ENCODE measurements at regions not wholly inside any gene's neighbourhood (a gene's known extent, or its start where the extent isn't known, plus 50 kb on each side); places are given as distances from the start of the nearest gene placed in this dataset.

DNA sequence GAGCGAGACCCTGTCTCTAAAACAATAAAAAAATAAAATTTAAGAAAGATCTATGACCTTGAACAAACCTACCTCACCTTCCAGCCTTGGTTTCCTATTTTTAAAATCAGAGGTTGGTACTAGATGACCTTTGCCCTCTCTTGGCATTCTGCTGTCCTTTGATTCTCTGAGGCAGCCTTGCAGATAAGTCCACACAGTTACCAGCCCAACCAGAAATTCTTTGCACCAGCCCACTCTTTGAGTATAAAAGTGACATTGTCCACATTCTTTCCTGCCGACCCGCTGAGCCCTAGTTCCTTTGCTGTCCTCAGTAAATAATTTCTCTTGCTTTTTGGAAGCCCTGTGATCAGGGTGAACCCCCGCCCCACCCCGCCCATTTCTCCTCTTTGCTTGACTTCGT is 150.4 kb downstream of the PHETA1 start:
- H3K4me3 ChIP-seq: no peak overlapping the region
- no peak overlapping the region for H3K27ac ChIP-seq
- DNase-seq (no peak), ATAC-seq (ENCODE audit: low FRiP score in 2 of 2) (no peak)
- H3K36me3 ChIP-seq: no peaks in the 10 kb centered on the region
- WGBS, 2 donors: 65 to 68% methylated on average over 6 of the region's 6 CpGs
- TF ChIP-seq EP300 (IDR thresholded peaks at IDR 0.05): no peak
- TF ChIP-seq POLR2A (IDR thresholded peaks at IDR 0.05): no peak
- TF ChIP-seq CTCF (IDR thresholded peaks at IDR 0.05): no peak
- no peak for TF ChIP-seq POLR2AphosphoS5 (IDR thresholded peaks at IDR 0.05)
- H3K4me1 ChIP-seq: no peaks in the 10 kb centered on the region
- no peaks in the 10 kb centered on the region for H3K27me3 ChIP-seq
- H3K9me3 ChIP-seq: no peaks in the 10 kb centered on the region

GRCh38 chr12:111216387-111217159 is 152.3 kb downstream of the PHETA1 start:
- Histone ChIP-seq H3K4me3 (no peak overlapping the region), H3K4me1 (no peaks in the 10 kb centered on the region), H3K9me3 (no peaks in the 10 kb centered on the region), H3K27ac (no peak overlapping the region), H3K27me3 (no peaks in the 10 kb centered on the region), H3K36me3 (no peaks in the 10 kb centered on the region)
- 68 to 79% methylated on average over 13 of the region's 13 CpGs for WGBS, 2 donors
- DNase-seq (no peak), ATAC-seq (ENCODE audit: low FRiP score in 2 of 2) (no peak)
- TF ChIP-seq POLR2A (IDR thresholded peaks at IDR 0.05) (no peak), POLR2AphosphoS5 (IDR thresholded peaks at IDR 0.05) (no peak), CTCF (IDR thresholded peaks at IDR 0.05) (no peak), EP300 (IDR thresholded peaks at IDR 0.05) (no peak)

- H3K36me3 ChIP-seq: no peaks in the 10 kb centered on the region
- DNase-seq (peak in 1 of 2 donors; percentile 45), ATAC-seq (ENCODE audit: low FRiP score in 2 of 2) (no peak)
- no peaks in the 10 kb centered on the region for H3K9me3 ChIP-seq
- H3K27ac ChIP-seq: no peak overlapping the region
- H3K4me3 ChIP-seq: no peak overlapping the region
- no peaks in the 10 kb centered on the region for H3K4me1 ChIP-seq
- no peak for TF ChIP-seq POLR2AphosphoS5 (IDR thresholded peaks at IDR 0.05)
- TF ChIP-seq POLR2A (IDR thresholded peaks at IDR 0.05): no peak
- TF ChIP-seq EP300 (IDR thresholded peaks at IDR 0.05): no peak
- TF ChIP-seq CTCF (IDR thresholded peaks at IDR 0.05): no peak
- 83 to 88% methylated on average over 12 of the region's 12 CpGs for WGBS, 2 donors
- no peaks in the 10 kb centered on the region for H3K27me3 ChIP-seq
Measured at GRCh38 chr12:111215881-111216280, 153.0 kb downstream of the PHETA1 start.

- no peak for DNase-seq
- 60 to 62% methylated on average over 16 of the region's 16 CpGs for WGBS, 2 donors
- Histone ChIP-seq H3K9me3 (no peaks in the 10 kb centered on the region), H3K27ac (no peak overlapping the region), H3K4me3 (no peak overlapping the region), H3K27me3 (no peaks in the 10 kb centered on the region), H3K4me1 (no peaks in the 10 kb centered on the region), H3K36me3 (no peaks in the 10 kb centered on the region)
- ATAC-seq (ENCODE audit: low FRiP score in 2 of 2): no peak
- no peak for TF ChIP-seq EP300 (IDR thresholded peaks at IDR 0.05)
- TF ChIP-seq POLR2AphosphoS5 (IDR thresholded peaks at IDR 0.05): no peak
- TF ChIP-seq CTCF (IDR thresholded peaks at IDR 0.05): no peak
- no peak for TF ChIP-seq POLR2A (IDR thresholded peaks at IDR 0.05)
Measured at GRCh38 chr12:111214401-111214800, 154.5 kb downstream of the PHETA1 start.

- H3K27me3 ChIP-seq: no peaks in the 10 kb centered on the region
Measured at GRCh38 chr12:111213561-111213960, 155.3 kb downstream of the PHETA1 start.

More at GRCh38 chr12:111213561-111213960, 155.3 kb downstream of the PHETA1 start:
- Histone ChIP-seq H3K27ac (no peak overlapping the region), H3K4me3 (no peak overlapping the region), H3K4me1 (no peaks in the 10 kb centered on the region), H3K9me3 (no peaks in the 10 kb centered on the region), H3K36me3 (no peaks in the 10 kb centered on the region)
- no peak for DNase-seq
- WGBS, 2 donors: 80 to 93% methylated on average over 5 of the region's 5 CpGs
- no peak for ATAC-seq (ENCODE audit: low FRiP score in 2 of 2)
- TF ChIP-seq POLR2AphosphoS5 (IDR thresholded peaks at IDR 0.05) (no peak), POLR2A (IDR thresholded peaks at IDR 0.05) (no peak), EP300 (IDR thresholded peaks at IDR 0.05) (no peak), CTCF (IDR thresholded peaks at IDR 0.05) (no peak)
